Keratinocyte (primary cell): ENCODE measurements at regions not wholly inside any gene's neighbourhood (a gene's known extent, or its start where the extent isn't known, plus 50 kb on each side); places are given as distances from the start of the nearest gene placed in this dataset.

Experiments used
- DNase-seq: peaks from one replicate; pipeline ENCODE4 v3.0.0-alpha.2; 2011; ENCODE audit warnings: low read depth, missing footprints, low spot score
- FAIRE-seq: peaks from 2 replicates; lab custom pipeline; 2011; peaks lifted over from hg19 to GRCh38; lab: Jason Lieb, UNC
- H2AFZ ChIP-seq: 2 replicates; pipeline ENCODE4 v1.6.0; 2012; ENCODE audit warnings: low read length, control low read depth, inconsistent platforms; ENCODE audit not compliant: control insufficient read depth
- H3K27ac ChIP-seq: 2 replicates; pipeline ENCODE4 v1.5.1; 2011; ENCODE audit warnings: low read length; ENCODE audit not compliant: control insufficient read depth, insufficient read depth
- H3K27me3 ChIP-seq: 3 replicates; pipeline ENCODE4 v1.6.0; 2011; ENCODE audit warnings: low read length; ENCODE audit not compliant: control insufficient read depth, insufficient read depth; ENCODE audit errors: extremely low read depth
- H3K36me3 ChIP-seq, 2 experiments: 2 replicates in 1 of 2; 3 replicates in 1 of 2; pipeline ENCODE4 v1.5.1; 2011; ENCODE audit warnings: low read length in 2 of 2, mild to moderate bottlenecking in 1 of 2; ENCODE audit not compliant: control insufficient read depth in 2 of 2, insufficient read depth in 2 of 2; ENCODE audit errors: extremely low read depth in 1 of 2
- H3K4me1 ChIP-seq: 3 replicates; pipeline ENCODE4 v1.5.1; 2011; ENCODE audit warnings: low read length; ENCODE audit not compliant: control insufficient read depth, insufficient read depth; ENCODE audit errors: extremely low read depth
- H3K4me2 ChIP-seq: 3 replicates; pipeline ENCODE4 v1.6.0; 2011; ENCODE audit warnings: low read depth, low read length; ENCODE audit not compliant: control insufficient read depth, insufficient read depth; ENCODE audit errors: extremely low read depth
- H3K4me3 ChIP-seq, 3 experiments: fragments of 200-600 bp in 1 of 3; sonication (generic) in 1 of 3; 2 replicates in 2 of 3; 3 replicates in 1 of 3; pipeline ENCODE4 v1.5.1; 2011 to 2016; ENCODE audit warnings: low read length in 3 of 3, mild to moderate bottlenecking in 3 of 3, control low read depth in 2 of 3, inconsistent platforms in 1 of 3, low read depth in 1 of 3, mixed read lengths in 1 of 3, mixed run types in 1 of 3, moderate library complexity in 1 of 3; ENCODE audit not compliant: control insufficient read depth in 2 of 3, insufficient read depth in 2 of 3; ENCODE audit errors: extremely low read depth in 1 of 3
- H3K79me2 ChIP-seq: 2 replicates; pipeline ENCODE4 v1.6.0; 2012; ENCODE audit warnings: low read length; ENCODE audit not compliant: control insufficient read depth, insufficient read depth
- H3K9ac ChIP-seq: 3 replicates; pipeline ENCODE4 v1.6.0; 2011; ENCODE audit warnings: low read length; ENCODE audit not compliant: control insufficient read depth, insufficient read depth; ENCODE audit errors: extremely low read depth
- H3K9me1 ChIP-seq: 3 replicates; pipeline ENCODE4 v1.6.0; 2011; ENCODE audit warnings: low read length; ENCODE audit not compliant: control insufficient read depth, insufficient read depth; ENCODE audit errors: extremely low read depth
- H3K9me3 ChIP-seq: 2 replicates; pipeline ENCODE4 v1.5.1; 2012; ENCODE audit warnings: low read depth, low read length; ENCODE audit not compliant: control insufficient read depth
- H4K20me1 ChIP-seq: 3 replicates; pipeline ENCODE4 v1.6.0; 2011; ENCODE audit warnings: low read length; ENCODE audit not compliant: control insufficient read depth, insufficient read depth; ENCODE audit errors: extremely low read depth
- CTCF ChIP-seq, 3 experiments: IDR thresholded peaks in 1 of 3; conservative IDR thresholded peaks in 1 of 3; optimal IDR thresholded peaks in 1 of 3; 2 replicates in 2 of 3; 3 replicates in 1 of 3; pipeline versions ENCODE3 to v1.5.1; 2011; ENCODE audit warnings: low read length in 3 of 3, mild to moderate bottlenecking in 3 of 3, moderate library complexity in 2 of 3, control low read depth in 1 of 3, inconsistent platforms in 1 of 3; ENCODE audit not compliant: insufficient read depth in 2 of 3; ENCODE audit errors: extremely low read depth in 1 of 3
- EZH2 ChIP-seq: IDR thresholded peaks from one replicate; pipeline ENCODE4 v1.6.1; 2012; ENCODE audit warnings: inconsistent platforms, mild to moderate bottlenecking, low read length, moderate library complexity
- dilution Hi-C: fragments of 300-500 bp; cut with MboI; formaldehyde crosslinking; loops from one replicate; pipeline ENCODE4 v1.7.0; 2020; ENCODE audit warnings: low sequenced_read_pairs; ENCODE audit not compliant: extremely low pct_ligation_motif_present

DNA sequence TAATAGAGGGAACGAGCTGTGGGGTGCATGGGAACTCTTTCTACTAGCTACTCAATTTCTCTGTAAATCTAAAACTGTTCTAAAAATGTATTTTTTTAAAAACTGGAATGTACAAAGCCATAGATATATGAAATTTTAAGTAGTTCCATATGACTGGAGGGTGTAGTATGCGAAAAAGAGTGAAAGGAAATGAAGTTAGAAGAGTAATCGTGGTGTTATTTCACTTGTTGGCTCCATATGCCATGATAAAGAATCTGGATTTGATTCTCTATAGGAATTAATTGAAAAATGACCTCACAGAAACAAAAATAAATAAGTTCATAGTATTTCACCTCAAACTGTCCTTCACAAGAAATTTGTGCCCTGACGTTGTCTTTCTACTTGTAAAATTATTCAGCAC lies 500.2 kb downstream of the TENT5A start:
- H3K4me3 ChIP-seq: no peak overlapping the region
- no peak overlapping the region for H3K27ac ChIP-seq
- no peaks in the 10 kb centered on the region for H3K36me3 ChIP-seq
- dilution Hi-C loops: no loop called here
- no peaks in the 10 kb centered on the region for H3K27me3 ChIP-seq
- no peaks in the 10 kb centered on the region for H3K9me1 ChIP-seq
- H3K9me3 ChIP-seq: no peaks in the 10 kb centered on the region
- no peaks in the 10 kb centered on the region for H4K20me1 ChIP-seq
- FAIRE-seq: no peak
- no peak overlapping the region for H2AFZ ChIP-seq
- no peak for DNase-seq
- H3K9ac ChIP-seq: no peak overlapping the region
- no peaks in the 10 kb centered on the region for H3K79me2 ChIP-seq
- H3K4me1 ChIP-seq: no peaks in the 10 kb centered on the region
- TF ChIP-seq EZH2 (no peak), CTCF (optimal IDR thresholded peaks at IDR 0.05 in 1 of 3, IDR thresholded peaks at IDR 0.05 in 1 of 3, conservative IDR thresholded peaks at IDR 0.05 in 1 of 3; ENCODE audit: extremely low read depth in 1 of 3, insufficient read depth in 2 of 3, low read length in 3 of 3) (no peak)
- no peak overlapping the region for H3K4me2 ChIP-seq

DNA sequence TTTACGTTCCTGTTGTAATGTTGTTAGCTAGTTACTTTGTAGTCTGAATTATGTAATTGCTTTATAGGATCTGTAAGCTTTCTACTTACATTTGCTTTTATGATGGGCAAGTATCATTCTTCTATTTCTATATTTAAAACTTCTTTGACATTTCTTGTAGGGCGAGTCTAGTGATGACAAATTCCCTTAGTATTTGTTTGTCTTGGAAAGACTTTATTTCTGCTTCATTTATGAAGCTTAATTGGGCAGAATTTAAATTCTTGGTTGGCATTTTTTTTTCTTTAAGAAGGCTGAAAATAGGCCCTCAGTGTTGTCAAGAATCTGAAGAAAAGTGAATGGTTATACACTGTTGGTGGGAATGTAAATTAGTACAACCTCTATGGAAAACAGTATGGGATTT lies 506.3 kb downstream of the TENT5A start:
- no peak for FAIRE-seq
- Histone ChIP-seq H3K27ac (no peak overlapping the region), H3K36me3 (no peaks in the 10 kb centered on the region), H3K9me1 (no peaks in the 10 kb centered on the region), H3K4me3 (no peak overlapping the region), H2AFZ (no peak overlapping the region), H3K9ac (no peak overlapping the region), H3K4me2 (no peak overlapping the region), H3K27me3 (no peaks in the 10 kb centered on the region), H3K4me1 (no peaks in the 10 kb centered on the region), H4K20me1 (no peaks in the 10 kb centered on the region), H3K79me2 (no peaks in the 10 kb centered on the region), H3K9me3 (no peaks in the 10 kb centered on the region)
- no peak for DNase-seq
- TF ChIP-seq CTCF (optimal IDR thresholded peaks at IDR 0.05 in 1 of 3, IDR thresholded peaks at IDR 0.05 in 1 of 3, conservative IDR thresholded peaks at IDR 0.05 in 1 of 3; ENCODE audit: extremely low read depth in 1 of 3, insufficient read depth in 2 of 3, low read length in 3 of 3) (no peak), EZH2 (no peak)
- dilution Hi-C loops: no loop called here
